ENCODE measurements at regions not wholly inside any gene's neighbourhood (a gene's known extent, or its start where the extent isn't known, plus 50 kb on each side); places are given as distances from the start of the nearest gene placed in this dataset.
A peak's percentile ranks its signal among the peaks of the same experiment; 100 is the strongest.

- TF ChIP-seq CTCF (IDR thresholded peaks at IDR 0.05) = no peak
- peak overlapping the region; percentile 27 for H3K27ac ChIP-seq
- ATAC-seq (peak; percentile 76), DNase-seq (peak; percentile 69)
- no peaks in the 10 kb centered on the region for H3K27me3 ChIP-seq
- H3K36me3 ChIP-seq = no peaks in the 10 kb centered on the region
- no peaks in the 10 kb centered on the region for H3K9me3 ChIP-seq
- intact Hi-C loops (cut with DNase I) = no loop called here
- H3K4me1 ChIP-seq = peaks cover 49% of the 10 kb centered on the region
- no peak overlapping the region for H3K4me3 ChIP-seq
Observed at GRCh38 chr9:110069326-110070248, 138.4 kb downstream of the C9orf152 start.

GRCh38 chr9:110072597-110073355, 135.2 kb downstream of the C9orf152 start:
- intact Hi-C loops (cut with DNase I) = no loop called here
- Histone ChIP-seq H3K9me3 (no peaks in the 10 kb centered on the region), H3K36me3 (no peaks in the 10 kb centered on the region), H3K27ac (no peak overlapping the region), H3K4me1 (peaks cover 23% of the 10 kb centered on the region), H3K27me3 (no peaks in the 10 kb centered on the region), H3K4me3 (no peak overlapping the region)
- DNase-seq = no peak
- no peak for ATAC-seq
- TF ChIP-seq CTCF (IDR thresholded peaks at IDR 0.05) = no peak

GRCh38 chr9:110073356-110073905, 134.5 kb downstream of the C9orf152 start:
- H3K36me3 ChIP-seq = no peaks in the 10 kb centered on the region
- H3K9me3 ChIP-seq = no peaks in the 10 kb centered on the region
- H3K27ac ChIP-seq = no peak overlapping the region
- no peaks in the 10 kb centered on the region for H3K27me3 ChIP-seq
- no peak for TF ChIP-seq CTCF (IDR thresholded peaks at IDR 0.05)
- H3K4me1 ChIP-seq = peaks cover 23% of the 10 kb centered on the region
- intact Hi-C loops (cut with DNase I) = no loop called here
- ATAC-seq (peak; percentile 71), DNase-seq (no peak)
- no peak overlapping the region for H3K4me3 ChIP-seq

- DNase-seq = no peak
- peaks cover 37% of the 10 kb centered on the region for H3K4me1 ChIP-seq
- no peak for ATAC-seq
Observed at GRCh38 chr9:110076894-110077725, 130.8 kb downstream of the C9orf152 start.

More at GRCh38 chr9:110076894-110077725, 130.8 kb downstream of the C9orf152 start:
- no peak for TF ChIP-seq CTCF (IDR thresholded peaks at IDR 0.05)
- no peaks in the 10 kb centered on the region for H3K9me3 ChIP-seq
- intact Hi-C loops (cut with DNase I) = no loop called here
- H3K4me3 ChIP-seq = no peak overlapping the region
- H3K27ac ChIP-seq = no peak overlapping the region
- no peaks in the 10 kb centered on the region for H3K27me3 ChIP-seq
- H3K36me3 ChIP-seq = no peaks in the 10 kb centered on the region
